ENCODE measurements at regions not wholly inside any gene's neighbourhood (a gene's known extent, or its start where the extent isn't known, plus 50 kb on each side); places are given as distances from the start of the nearest gene placed in this dataset.
A peak's percentile ranks its signal among the peaks of the same experiment; 100 is the strongest.

DNA sequence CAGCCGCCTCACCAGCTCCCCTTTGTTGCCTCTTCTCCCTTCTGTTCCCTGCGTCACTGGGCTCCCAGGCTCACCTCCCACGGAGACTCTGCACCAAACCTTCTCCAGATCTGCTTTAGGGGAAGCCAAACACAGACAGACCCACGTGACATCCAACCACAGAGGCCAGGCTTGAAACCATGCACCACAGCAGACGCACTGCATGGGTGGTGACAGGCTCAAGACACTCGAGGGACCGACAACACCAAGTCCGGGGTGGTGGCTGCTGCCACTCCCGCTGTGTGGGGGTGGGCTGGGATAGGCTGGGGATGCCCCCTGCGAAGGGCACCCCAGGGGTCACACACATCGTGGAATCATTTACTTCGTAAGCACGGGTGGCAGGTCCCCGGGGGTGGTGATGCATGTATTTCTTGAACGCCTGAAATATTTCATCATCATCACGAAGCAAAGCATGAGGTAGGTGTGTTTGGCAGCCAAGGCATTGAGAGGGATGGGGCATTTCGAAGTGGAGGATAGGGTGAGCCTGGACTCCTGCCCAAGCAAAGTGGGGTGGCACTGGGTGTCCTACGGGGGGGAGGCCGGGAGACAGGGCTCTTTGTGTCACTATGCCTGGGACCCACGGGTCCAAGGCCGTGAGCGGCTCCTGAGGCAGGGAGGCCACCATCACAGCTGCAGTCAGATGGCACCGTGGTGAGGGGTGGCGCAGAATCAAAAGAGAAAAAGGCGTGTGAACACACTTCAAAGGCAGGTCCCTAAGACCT lies 66.8 kb upstream of the RFLNA start:
- Histone ChIP-seq H3K23ac (ENCODE audit: insufficient read length, low read depth, low read length) (no peak overlapping the region), H2BK20ac (ENCODE audit: low read depth, low read length, poor library complexity, severe bottlenecking) (no peak overlapping the region), H2BK5ac (ENCODE audit: insufficient read length, low read length) (no peak overlapping the region), H3K23me2 (ENCODE audit: insufficient read length, low read depth, low read length, poor library complexity, severe bottlenecking) (no peaks in the 10 kb centered on the region), H3K27me3 (ENCODE audit: insufficient read depth, low read length) (no peaks in the 10 kb centered on the region), H3T11ph (ENCODE audit: low read length) (no peak overlapping the region), H3K18ac (ENCODE audit: insufficient read length, low read depth, low read length) (no peak overlapping the region), H4K20me1 (ENCODE audit: control insufficient read depth, insufficient read depth, insufficient read length) (no peaks in the 10 kb centered on the region), H2BK15ac (ENCODE audit: low read depth, low read length) (no peak overlapping the region), H3K14ac (ENCODE audit: insufficient read depth, low read length) (no peak overlapping the region), H3K9ac (ENCODE audit: extremely low read depth, insufficient read length, low read length) (no peak overlapping the region), H3K4me1 (ENCODE audit: insufficient read depth, low read length) (no peaks in the 10 kb centered on the region), H3K4me2 (ENCODE audit: insufficient read depth, insufficient read length, low read length) (no peak overlapping the region), H2BK120ac (ENCODE audit: low read depth, low read length, poor library complexity, severe bottlenecking) (no peak overlapping the region), H4K8ac (replicated peaks; ENCODE audit: insufficient read length, low read depth, low read length) (no peak overlapping the region), H4K91ac (ENCODE audit: insufficient read length, low read depth, low read length) (no peak overlapping the region), H3K27ac (ENCODE audit: insufficient read length, low read depth, low read length) (no peak overlapping the region), H3K79me2 (ENCODE audit: insufficient read depth, low read length) (no peaks in the 10 kb centered on the region), H3K4ac (ENCODE audit: low read depth, low read length) (no peak overlapping the region), H2BK12ac (ENCODE audit: insufficient read length, low read depth, low read length) (no peak overlapping the region), H3K56ac (ENCODE audit: insufficient read length, low read depth, low read length) (no peak overlapping the region), H3K79me1 (ENCODE audit: insufficient read depth, low read depth, low read length, poor library complexity, severe bottlenecking) (no peaks in the 10 kb centered on the region), H2AK5ac (ENCODE audit: insufficient read length, low read length) (no peak overlapping the region), H2AFZ (ENCODE audit: low read length) (no peak overlapping the region), H4K5ac (ENCODE audit: insufficient read length, low read depth, low read length) (no peak overlapping the region), H3K9me3 (ENCODE audit: control insufficient read depth, low read depth, low read length) (no peaks in the 10 kb centered on the region)
- Mint-ChIP-seq H3K36me3 (ENCODE audit: insufficient read depth in 1 of 3, low read depth in 3 of 3) (peaks cover 8 to 12% (median 12%) of the 10 kb centered on the region in 3 experiments; a peak in 6 of 7 replicates), H3K27me3 (ENCODE audit: low read depth) (no peaks in the 10 kb centered on the region; the same call in none of the 2 replicates), H3K4me3 (no peak overlapping the region), H3K27ac (peak overlapping the region in 1 of 3 experiments; percentile 72; a peak in 2 of 7 replicates), H3K9me3 (peaks cover 11 to 12% of the 10 kb centered on the region in 2 experiments), H3K4me1 (peaks cover 4 to 8% of the 10 kb centered on the region in 2 experiments; a peak in 2 of 4 replicates)
- TF ChIP-seq CTCF (conservative IDR thresholded peaks at IDR 0.05) = no peak
- DNase-seq = no peak
- no CpG with 5 or more reads among the region's 25 CpGs for WGBS (ENCODE audit: extremely low coverage, insufficient read length, low lambda C conversion rate)

All from H9 (cell line).